ENCODE measurements at regions not wholly inside any gene's neighbourhood (a gene's known extent, or its start where the extent isn't known, plus 50 kb on each side); places are given as distances from the start of the nearest gene placed in this dataset.

- DNase-seq (ENCODE audit: low spot score): no peak
Observed at GRCh38 chr6:113094779-113095178, 747.6 kb downstream of the RFPL4B start.

DNA sequence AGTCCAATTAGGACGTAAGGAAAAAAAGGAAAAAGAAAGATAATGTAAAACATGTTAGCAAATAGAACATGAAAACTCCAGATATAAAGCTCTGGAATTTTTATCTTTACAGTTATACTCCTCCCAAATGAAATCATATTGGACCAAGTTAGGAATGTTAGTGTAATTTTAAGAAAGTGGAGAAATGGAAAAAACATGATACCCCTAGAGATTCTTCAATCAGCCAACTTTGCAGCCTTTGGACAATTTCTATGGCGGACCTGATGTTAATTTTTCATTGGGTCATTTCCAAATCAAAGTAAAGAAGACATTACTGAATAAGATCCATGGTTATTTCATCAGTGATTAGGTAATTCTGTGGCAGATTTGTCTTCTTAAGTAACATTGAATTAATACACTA lies 748.7 kb downstream of the RFPL4B start:
- DNase-seq (ENCODE audit: low spot score): no peak

DNA sequence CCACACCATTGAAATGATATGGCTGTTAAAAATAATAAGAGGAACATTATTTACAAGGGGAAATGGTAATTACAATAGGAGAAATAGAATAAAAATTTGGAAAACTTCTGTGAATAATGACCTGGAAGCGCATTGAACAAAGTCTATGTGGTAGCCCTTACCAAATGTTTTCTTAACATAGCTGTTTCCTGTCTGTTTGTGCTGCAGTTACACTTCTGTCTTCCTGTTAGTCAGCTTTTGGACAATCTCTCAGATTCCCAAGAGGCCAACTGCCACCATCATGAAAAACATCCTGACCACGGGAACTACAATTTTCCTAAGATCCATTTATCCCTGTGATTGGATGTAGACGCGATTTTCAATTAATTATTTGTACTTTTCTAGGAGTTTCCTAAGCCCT lies 754.4 kb upstream of the MARCKS start:
- peak; percentile 15 for DNase-seq (ENCODE audit: low spot score)

DNA sequence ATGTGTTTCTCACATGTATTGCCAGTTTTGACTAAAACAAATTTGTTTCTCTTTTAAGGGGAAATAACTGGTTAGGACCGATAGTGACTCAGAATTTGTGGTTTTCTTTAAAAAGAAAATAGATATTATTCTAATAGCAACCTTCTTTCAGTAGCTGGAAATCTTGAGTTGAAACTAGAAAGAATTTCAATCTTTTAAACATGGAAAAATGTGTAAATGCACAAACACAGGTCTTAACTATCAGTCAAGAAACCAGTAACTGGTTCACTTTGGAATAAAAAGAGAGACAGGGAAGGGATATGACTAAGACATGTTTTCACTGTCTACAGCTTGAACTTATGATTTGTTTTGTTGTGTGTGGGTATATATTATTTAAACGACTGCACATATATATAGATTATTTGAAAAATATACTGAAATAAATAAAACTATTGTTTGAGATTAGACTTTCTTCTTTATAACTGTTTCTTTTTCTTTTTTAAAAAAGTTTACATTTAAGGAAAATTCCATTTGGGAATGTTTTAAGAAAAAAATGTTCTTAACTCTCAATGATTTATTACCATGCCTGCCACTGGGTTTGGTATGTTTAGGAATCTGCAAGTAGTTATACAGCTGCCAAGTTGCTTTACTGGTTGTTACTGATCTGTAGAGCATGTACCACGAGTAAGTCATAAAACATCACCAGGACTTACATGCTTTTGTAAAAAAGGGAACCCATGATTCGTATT lies 753.3 kb upstream of the MARCKS start:
- no peak for DNase-seq (ENCODE audit: low spot score)

- DNase-seq (ENCODE audit: low spot score): no peak
Observed at GRCh38 chr6:113104541-113104940, 752.6 kb upstream of the MARCKS start.

GRCh38 chr6:113104951-113105350 lies 752.2 kb upstream of the MARCKS start:
- no peak for DNase-seq (ENCODE audit: low spot score)

DNA sequence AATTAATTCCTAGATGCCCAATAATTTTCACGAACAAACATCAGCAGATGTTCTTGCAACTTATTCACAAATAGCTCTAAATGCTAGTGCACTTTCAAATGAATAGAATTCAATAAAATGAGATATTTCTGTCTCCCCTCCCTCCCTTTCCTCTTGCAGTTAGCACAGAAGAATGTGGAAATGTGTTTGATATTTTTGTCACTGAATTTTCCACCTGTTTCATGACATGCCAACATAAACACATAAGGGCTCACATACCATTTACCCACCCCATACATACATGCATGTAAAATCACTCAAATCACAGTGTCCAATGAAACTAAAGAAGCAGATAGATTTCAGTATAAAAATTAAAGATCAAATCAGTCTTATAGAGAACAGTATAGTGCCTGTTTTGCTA lies 746.9 kb upstream of the MARCKS start:
- no peak for DNase-seq (ENCODE audit: low spot score)

DNA sequence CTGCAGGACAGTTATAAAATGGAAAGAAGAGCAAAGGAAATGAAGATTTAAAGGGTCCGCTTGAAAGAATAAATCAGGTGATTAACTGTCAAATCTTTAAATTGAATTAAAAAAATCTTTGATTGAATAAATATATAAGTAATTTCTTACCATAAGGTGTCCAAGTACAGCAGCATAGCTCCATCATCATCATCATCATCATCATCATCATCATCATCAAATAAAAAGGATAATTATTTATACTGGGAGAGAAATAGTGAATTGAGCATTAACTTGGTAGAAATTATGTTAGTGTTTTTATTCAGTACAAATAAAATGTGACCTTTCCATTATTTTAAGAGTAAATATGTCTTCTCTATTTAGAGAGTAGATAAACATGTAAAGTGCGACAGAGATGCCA lies 745.6 kb upstream of the MARCKS start:
- no peak for DNase-seq (ENCODE audit: low spot score)

GRCh38 chr6:113112086-113112485 lies 745.1 kb upstream of the MARCKS start:
- no peak for DNase-seq (ENCODE audit: low spot score)

DNA sequence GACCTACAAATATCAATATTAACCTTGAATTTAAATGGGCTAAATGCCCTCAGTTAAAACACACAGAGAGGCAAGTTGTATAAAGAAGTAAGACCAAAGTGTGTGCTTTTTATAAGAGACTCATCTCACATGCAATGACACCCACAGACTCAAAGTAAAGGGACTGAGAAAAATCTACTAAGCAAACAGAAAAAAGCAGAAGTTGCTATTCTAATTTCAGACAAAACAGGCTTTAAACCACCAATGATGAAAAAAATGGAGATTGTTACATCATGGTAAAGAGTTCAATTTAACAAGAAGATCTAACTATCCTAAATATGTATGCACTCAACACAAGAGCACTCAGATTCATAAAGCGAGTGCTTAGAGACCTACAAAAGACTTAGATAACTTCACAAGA lies 741.9 kb upstream of the MARCKS start:
- DNase-seq (ENCODE audit: low spot score): no peak

DNA sequence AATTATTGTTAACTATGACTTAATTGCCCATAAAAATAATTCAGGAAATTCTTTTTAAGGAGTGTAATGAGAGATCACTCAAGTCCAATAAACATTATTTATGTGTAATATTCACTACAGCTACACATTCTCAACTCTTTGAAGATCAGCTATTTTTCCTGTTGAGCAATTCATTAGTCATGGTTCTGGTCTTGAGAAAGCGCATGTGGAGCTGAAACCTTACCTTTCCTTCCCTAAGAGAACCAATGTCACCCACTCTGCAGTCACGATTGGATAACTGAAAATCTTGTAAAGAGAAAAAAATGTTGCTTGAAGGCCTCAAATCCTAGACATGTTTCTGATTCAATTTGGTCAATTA lies 736.9 kb upstream of the MARCKS start:
- DNase-seq (ENCODE audit: low spot score): no peak

DNA sequence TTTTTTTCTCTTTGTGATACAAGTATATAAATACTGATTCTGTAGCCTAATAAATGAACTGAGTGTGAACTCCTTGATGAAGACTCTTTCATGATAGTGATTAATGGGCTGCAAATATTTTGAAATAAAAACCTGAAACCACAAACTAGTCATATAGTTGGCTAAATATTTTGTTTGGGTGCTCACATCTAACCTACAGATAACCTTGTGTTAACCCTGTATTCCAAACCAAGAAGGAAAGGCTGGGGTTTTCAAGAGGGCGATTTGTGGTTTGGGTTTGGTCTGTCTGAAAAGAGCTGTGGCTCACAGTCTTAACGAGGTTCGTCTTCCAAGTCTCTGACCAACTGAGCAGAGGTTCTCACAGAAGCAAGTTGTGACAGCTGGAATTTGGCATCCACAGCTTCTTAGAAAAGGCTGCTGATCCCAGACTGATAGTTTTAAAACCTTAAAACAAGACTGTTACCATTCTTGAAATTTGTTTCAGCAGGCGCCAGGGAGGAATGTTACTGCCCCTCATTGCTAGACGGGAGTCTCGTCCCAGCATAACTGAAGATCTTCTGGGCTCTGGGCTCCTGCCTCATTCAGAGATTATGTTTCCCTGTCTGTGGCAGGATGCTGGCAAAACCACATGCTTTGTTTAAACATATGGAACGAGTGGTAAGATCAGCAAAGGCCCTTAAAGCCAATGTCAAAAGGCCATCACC lies 736.4 kb upstream of the MARCKS start:
- no peak for DNase-seq (ENCODE audit: low spot score)

- DNase-seq (ENCODE audit: low spot score): no peak
Observed at GRCh38 chr6:113121571-113121970, 735.6 kb upstream of the MARCKS start.

DNA sequence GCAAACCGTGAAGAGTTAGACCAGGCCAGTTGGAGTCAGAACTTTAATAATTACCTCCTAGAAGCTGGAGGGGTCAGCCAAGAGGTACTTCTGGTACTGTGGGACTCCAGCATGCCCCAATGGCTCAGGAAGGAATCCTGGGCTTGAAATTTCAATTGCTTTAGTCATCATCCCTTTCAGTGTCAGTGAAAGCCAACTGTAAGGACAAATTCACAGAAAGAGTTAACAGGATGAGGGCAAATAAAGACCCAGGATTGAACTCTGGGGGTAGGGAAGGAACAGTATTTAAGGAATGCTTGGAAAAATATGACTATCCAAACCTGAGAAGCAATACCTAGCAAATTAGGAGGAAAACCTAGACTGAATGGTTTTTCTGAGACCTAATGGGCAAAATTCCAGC lies 735.1 kb upstream of the MARCKS start:
- peak; percentile 27 for DNase-seq (ENCODE audit: low spot score)

GRCh38 chr6:113125626-113126025 lies 731.5 kb upstream of the MARCKS start:
- no peak for DNase-seq (ENCODE audit: low spot score)

DNA sequence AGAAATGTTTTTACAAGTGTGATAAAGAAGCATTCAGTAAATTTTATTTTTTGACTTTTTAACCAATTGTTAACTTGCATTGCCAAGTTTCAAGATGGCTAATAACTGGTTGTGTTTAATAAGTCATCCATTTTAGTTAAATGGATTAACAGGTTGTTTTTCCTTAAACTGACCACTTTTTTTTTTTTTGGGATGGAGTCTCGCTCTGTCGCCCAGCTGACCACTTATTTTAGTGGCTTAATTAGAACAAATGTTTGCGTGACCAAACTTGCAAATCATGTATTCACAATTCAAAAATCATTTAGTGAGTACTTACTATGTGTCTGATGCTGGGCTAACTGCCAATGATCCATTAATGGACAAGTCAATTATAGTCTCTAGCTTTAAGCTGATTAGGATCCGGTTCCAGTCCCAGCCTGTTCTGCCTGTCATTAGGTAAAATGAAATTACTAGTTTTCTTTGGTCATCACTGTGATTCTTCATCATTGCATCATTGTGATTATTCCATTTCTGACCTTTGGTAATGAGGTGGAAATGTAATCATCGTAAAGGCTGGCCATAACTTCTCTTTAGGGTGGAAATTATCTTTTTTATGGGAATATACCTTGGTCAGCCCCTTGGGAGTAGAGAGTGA lies 729.2 kb upstream of the MARCKS start:
- no peak for DNase-seq (ENCODE audit: low spot score)

DNA sequence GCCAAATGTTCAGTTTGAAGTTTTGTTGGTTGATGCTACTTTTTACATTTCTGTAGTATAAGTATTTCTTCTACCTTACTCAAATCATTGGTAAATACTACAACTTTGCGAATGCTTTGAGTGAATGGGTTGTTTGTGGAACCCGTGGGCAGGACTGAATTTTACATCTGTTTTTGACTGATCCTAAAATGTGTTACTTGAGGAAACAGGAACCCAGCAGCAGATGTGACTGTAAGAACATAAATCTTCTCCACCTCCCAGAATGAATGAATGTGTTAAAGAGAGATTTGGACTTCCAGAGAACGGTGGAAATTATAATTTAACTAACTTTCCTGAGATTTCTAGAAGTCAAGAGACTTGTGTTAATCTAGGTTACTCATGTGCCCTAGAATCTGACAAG lies 728.5 kb upstream of the MARCKS start:
- no peak for DNase-seq (ENCODE audit: low spot score)

DNA sequence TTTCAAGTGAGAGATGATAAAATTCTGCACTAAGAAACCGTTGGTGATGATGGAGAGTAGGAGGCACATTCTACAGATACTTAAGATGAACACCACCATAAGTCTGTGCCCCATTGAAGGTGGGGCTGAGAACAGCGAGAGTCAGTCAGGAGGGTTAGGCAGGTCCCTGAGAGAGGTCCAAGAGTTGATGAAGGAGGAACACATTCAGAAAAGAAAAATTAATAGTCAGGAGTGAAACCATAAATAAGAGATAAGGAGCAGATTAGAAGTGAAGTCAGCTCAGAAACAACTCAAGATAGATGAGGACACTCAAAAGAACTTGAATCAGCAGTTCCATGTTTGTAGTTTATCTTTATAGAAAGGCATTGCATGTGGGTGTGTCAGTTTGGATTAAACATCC lies 727.2 kb upstream of the MARCKS start:
- no peak for DNase-seq (ENCODE audit: low spot score)

DNA sequence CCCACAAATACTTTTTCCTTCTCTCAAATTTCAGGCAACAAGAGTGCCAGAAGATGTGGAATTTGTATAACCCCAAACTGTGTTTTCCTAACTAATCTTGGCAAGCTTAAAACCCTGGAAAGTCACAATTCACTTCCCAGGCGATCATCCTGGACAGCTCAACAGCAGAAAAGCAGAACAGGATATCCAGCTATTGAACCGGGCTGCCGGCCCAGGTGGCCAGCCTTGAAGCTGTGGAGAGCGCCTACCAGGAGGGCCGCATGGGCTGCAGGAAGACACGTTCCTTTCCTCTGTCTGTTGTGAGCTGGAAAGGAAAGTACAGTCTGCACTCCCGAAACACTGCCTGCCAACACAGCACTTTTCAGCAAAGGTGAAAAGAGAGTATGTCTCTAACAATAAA lies 719.7 kb upstream of the MARCKS start:
- DNase-seq (ENCODE audit: low spot score): no peak

DNA sequence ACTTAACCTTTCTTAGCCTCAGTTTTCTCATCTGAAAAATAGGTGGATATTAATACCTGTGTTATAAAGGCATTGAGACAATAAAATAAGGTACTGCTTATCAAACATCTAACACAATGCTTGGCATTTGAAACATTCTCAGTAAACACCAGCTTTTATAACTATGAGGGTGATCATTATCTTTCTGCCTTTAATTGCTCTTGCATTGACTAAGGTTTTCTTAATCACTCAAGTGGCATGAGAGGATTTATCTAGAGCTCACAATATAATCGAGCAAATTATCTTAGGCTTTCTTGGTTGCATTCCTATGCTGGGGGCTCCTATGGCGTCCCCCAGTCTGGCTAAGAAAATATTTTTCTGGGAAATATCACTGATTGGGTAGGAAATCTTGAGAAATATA lies 716.4 kb upstream of the MARCKS start:
- no peak for DNase-seq (ENCODE audit: low spot score)

DNA sequence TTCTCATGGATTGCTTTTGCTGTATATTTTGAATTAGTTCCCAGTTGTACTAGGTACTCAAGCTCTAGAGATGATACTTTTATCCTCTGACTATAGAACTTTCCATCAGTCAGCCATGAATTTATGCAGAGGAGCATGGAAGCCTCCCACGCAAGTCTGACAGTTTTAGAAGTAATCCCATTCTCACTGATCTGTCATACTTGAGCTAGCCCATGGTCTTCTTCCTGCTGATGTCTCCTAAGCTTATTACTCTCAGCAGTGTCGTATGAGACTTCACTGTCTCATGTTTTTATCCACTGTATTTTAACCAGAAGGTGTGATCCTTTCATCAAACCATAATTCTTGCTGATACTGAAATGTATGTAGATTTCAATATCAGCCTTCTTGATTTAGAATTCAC lies 715.2 kb upstream of the MARCKS start:
- no peak for DNase-seq (ENCODE audit: low spot score)

DNA sequence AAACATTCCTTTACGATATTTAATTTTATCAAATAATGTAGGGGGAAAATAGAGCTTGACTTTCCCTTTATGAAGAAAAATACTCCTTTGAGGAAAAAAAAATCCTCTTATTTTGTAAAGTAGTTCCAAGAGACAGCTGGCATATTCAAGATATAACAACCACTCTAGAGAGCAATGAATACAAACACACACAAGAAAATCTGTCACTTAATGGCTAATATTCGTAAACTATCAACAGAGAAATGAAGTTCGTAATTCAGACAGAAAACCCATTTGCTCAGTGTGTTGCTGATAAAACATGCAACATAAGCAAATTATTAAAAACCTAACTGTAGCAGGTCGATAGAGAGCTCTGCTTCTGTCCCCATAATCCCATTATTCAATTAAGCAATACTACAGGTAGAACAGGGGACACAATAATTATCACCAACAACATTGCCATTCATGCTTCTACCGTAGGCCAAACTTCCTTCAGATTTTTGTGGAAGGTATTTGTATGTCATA lies 714.4 kb upstream of the MARCKS start:
- DNase-seq (ENCODE audit: low spot score): no peak

DNA sequence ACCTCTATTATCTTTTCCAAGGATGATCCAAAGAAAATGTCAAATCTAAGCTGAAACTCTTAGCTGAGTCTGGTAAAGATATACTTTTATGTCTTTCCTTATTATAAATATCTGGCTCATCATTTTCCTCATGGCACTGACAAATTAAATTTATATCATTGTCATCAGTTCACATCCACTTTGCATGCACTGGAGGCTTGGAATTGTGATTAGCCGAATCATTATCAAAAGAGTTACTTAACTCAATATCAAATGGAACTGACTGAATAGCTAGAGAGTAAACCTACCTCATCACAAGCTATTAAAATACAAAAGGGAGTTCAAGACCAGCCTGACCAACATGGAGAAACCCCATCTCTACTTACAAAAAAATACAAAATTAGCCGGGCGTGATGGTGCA lies 713.9 kb upstream of the MARCKS start:
- no peak for DNase-seq (ENCODE audit: low spot score)
